Spleen (tissue), 11 donors: ENCODE measurements at regions not wholly inside any gene's neighbourhood (a gene's known extent, or its start where the extent isn't known, plus 50 kb on each side); places are given as distances from the start of the nearest gene placed in this dataset.

Experiments used
- DNase-seq: peaks from one replicate; pipeline ENCODE4 v3.0.0-alpha.2; 2020
- H3K27ac ChIP-seq, 8 donors: fragments of 200-600 bp; sonication (generic) in 7 of 8; 1 replicate in 4 of 8; 2 replicates in 4 of 8; pipeline versions ENCODE4 v1.5.0 to v1.8.0; 2016 to 2021; ENCODE audit warnings: inconsistent platforms in 4 of 8, mild to moderate bottlenecking in 4 of 8, moderate library complexity in 1 of 8
- H3K27me3 ChIP-seq, 7 donors: fragments of 200-600 bp; sonication (generic) in 6 of 7; replicated peaks in 1 of 7; 1 replicate in 4 of 7; 2 replicates in 3 of 7; pipeline versions ENCODE4 v1.5.0 to v1.8.0; 2016 to 2021; ENCODE audit warnings: inconsistent platforms in 3 of 7, mild to moderate bottlenecking in 1 of 7
- H3K36me3 ChIP-seq, 6 donors: fragments of 200-600 bp; sonication (generic) in 5 of 6; 1 replicate in 4 of 6; 2 replicates in 2 of 6; pipeline versions ENCODE4 v1.5.0 to v1.8.0; 2016 to 2021; ENCODE audit warnings: inconsistent platforms in 2 of 6
- H3K4me1 ChIP-seq, 6 donors: fragments of 200-600 bp; sonication (generic) in 5 of 6; 1 replicate in 3 of 6; 2 replicates in 3 of 6; pipeline versions ENCODE4 v1.5.0 to v1.8.0; 2016 to 2021; ENCODE audit warnings: inconsistent platforms in 3 of 6
- H3K4me3 ChIP-seq, 8 donors: fragments of 200-600 bp; sonication (generic) in 7 of 8; 1 replicate in 4 of 8; 2 replicates in 4 of 8; pipeline versions ENCODE4 v1.5.0 to v1.8.0; 2016 to 2021; ENCODE audit warnings: inconsistent platforms in 4 of 8, mild to moderate bottlenecking in 4 of 8, moderate library complexity in 2 of 8
- H3K9me3 ChIP-seq, 8 donors: fragments of 200-600 bp; sonication (generic) in 7 of 8; 1 replicate in 4 of 8; 2 replicates in 4 of 8; pipeline versions ENCODE4 v1.5.0 to v1.8.0; 2016 to 2021; ENCODE audit warnings: inconsistent platforms in 4 of 8
- CTCF ChIP-seq, 11 experiments: fragments of 200-600 bp in 7 of 11; fragments of 450-650 bp in 4 of 11; sonication (generic) in 4 of 11; IDR thresholded peaks in 8 of 11; conservative IDR thresholded peaks in 3 of 11; 1 replicate in 7 of 11; 2 replicates in 4 of 11; pipeline versions ENCODE4 v1.4.0 to v1.8.0; 2016 to 2021; ENCODE audit warnings: antibody characterized with exemption in 11 of 11, inconsistent platforms in 4 of 11, mild to moderate bottlenecking in 1 of 11
- POLR2A ChIP-seq, 3 donors: fragments of 450-650 bp; IDR thresholded peaks; one replicate each; pipeline ENCODE4 v1.5.1; 2017; ENCODE audit warnings: antibody characterized with exemption in 3 of 3, mild to moderate bottlenecking in 1 of 3
- POLR2AphosphoS5 ChIP-seq, 3 donors: sonication (generic); formaldehyde crosslinking; IDR thresholded peaks; one replicate each; pipeline ENCODE4 v1.5.1; 2017; ENCODE audit warnings: antibody characterized with exemption in 3 of 3
- WGBS, 5 donors: extraction: QIAGEN DNeasy Blood & Tissue Kit in 3 of 5; methylation state at CpG; one replicate each; pipeline versions ENCODE4 v1.1.5 to v1.1.7; 2013 to 2018; 5-methylcytosine and 5-hydroxymethylcytosine counted together
- intact Hi-C: fragments of 100-400 bp; cut with DNase I; formaldehyde crosslinking; loops from one replicate; pipeline ENCODE4 v1.15.0; 2023; ENCODE audit warnings: low total_unique reads
- donor health status: healthy with polysubstance abuse.
- donor health status: DM: no; HTN: no; CAD: no; lungs with moderate emphysema.
- donor health status: DM: no; HTN: no; CAD: no.
- donor health status: Bipolar disorder and iron deficiency.
- donor health status: healthy.
- donor health status: DM: no; HTN: no; CAD: no.
- donor health status: DM: yes; HTN: yes; CAD: no.

- peaks cover 0 to 5% (median 0%) of the 10 kb centered on the region in 6 donors for H3K36me3 ChIP-seq
- H3K27ac ChIP-seq: no peak overlapping the region
- intact Hi-C loops: loop anchor here (10.0 kb wide), 1 partner anchor 683 kb away; no protein-coding TSS in a partner anchor
- TF ChIP-seq POLR2A (IDR thresholded peaks at IDR 0.05) (no peak), POLR2AphosphoS5 (IDR thresholded peaks at IDR 0.05) (no peak), CTCF (IDR thresholded peaks at IDR 0.05 in 8 of 11, conservative IDR thresholded peaks at IDR 0.05 in 3 of 11) (no peak)
- DNase-seq: no peak
- peaks cover 22 to 38% (median 29%) of the 10 kb centered on the region in 6 donors for H3K4me1 ChIP-seq
- H3K4me3 ChIP-seq: no peak overlapping the region
- 75 to 90% (median 78%) methylated on average over 9 of the region's 9 CpGs for WGBS, 5 donors
- H3K9me3 ChIP-seq: no peaks in the 10 kb centered on the region
- no peaks in the 10 kb centered on the region for H3K27me3 ChIP-seq
Measured at GRCh38 chr1:173427146-173428054, 49.7 kb upstream of the PRDX6 start.
